Prostate gland (tissue), 2 donors: ENCODE measurements at regions not wholly inside any gene's neighbourhood (a gene's known extent, or its start where the extent isn't known, plus 50 kb on each side); places are given as distances from the start of the nearest gene placed in this dataset.
"Not testable (repeated sequence)": the region's sequence is repeated elsewhere in the genome, so short reads cannot be mapped to it uniquely, and the experiment has no call there.

Source experiments
- DNase-seq: peaks from one replicate; pipeline ENCODE4 v3.0.0-alpha.2; 2019; ENCODE audit warnings: low spot score
- H3K27ac ChIP-seq, 2 donors: fragments of 200-600 bp; sonication (generic); 2 replicates each; pipeline ENCODE4 v1.5.1; 2017 to 2019
- H3K27me3 ChIP-seq: fragments of 200-600 bp; sonication (generic); replicated peaks from 2 replicates; pipeline ENCODE4 v1.5.1; 2019; ENCODE audit not compliant: insufficient read depth
- H3K36me3 ChIP-seq, 2 donors: fragments of 200-600 bp; sonication (generic); 1 replicate in 1 of 2; 2 replicates in 1 of 2; pipeline versions ENCODE4 v1.5.1 to v1.8.1; 2017 to 2019
- H3K4me1 ChIP-seq: fragments of 200-600 bp; sonication (generic); replicated peaks from 2 replicates; pipeline ENCODE4 v1.5.1; 2019
- H3K4me3 ChIP-seq, 2 donors: fragments of 200-600 bp; sonication (generic); 2 replicates each; pipeline ENCODE4 v1.5.1; 2017 to 2019
- H3K9me3 ChIP-seq: fragments of 200-600 bp; sonication (generic); 2 replicates; pipeline ENCODE4 v1.5.1; 2017
- CTCF ChIP-seq, 4 experiments: fragments of 200-600 bp in 2 of 4; fragments of 450-650 bp in 2 of 4; sonication (generic) in 2 of 4; IDR thresholded peaks; 1 replicate in 3 of 4; 2 replicates in 1 of 4; pipeline ENCODE4 v1.5.1; 2016 to 2019; ENCODE audit warnings: antibody characterized with exemption in 4 of 4, mild to moderate bottlenecking in 2 of 4, moderate library complexity in 2 of 4
- POLR2A ChIP-seq: fragments of 450-650 bp; IDR thresholded peaks from one replicate; pipeline ENCODE4 v1.6.1; 2016; ENCODE audit warnings: antibody characterized with exemption, mild to moderate bottlenecking
- POLR2AphosphoS5 ChIP-seq: sonication (generic); formaldehyde crosslinking; IDR thresholded peaks from one replicate; pipeline ENCODE4 v1.6.1; 2017; ENCODE audit warnings: antibody characterized with exemption
- WGBS: methylation state at CpG from one replicate; pipeline ENCODE4 v1.1.5; 2018; 5-methylcytosine and 5-hydroxymethylcytosine counted together
- intact Hi-C: fragments of 100-400 bp; cut with DNase I; formaldehyde crosslinking; loops from one replicate; pipeline ENCODE4 v1.14.2; 2022

GRCh38 chr14:96718407-96718806 lies 78.8 kb upstream of the VRK1 start:
- no peak for DNase-seq
- Histone ChIP-seq H3K27ac (no peak overlapping the region), H3K4me3 (no peak overlapping the region), H3K9me3 (no peaks in the 10 kb centered on the region), H3K36me3 (no peaks in the 10 kb centered on the region), H3K27me3 (peaks cover 5% of the 10 kb centered on the region), H3K4me1 (no peaks in the 10 kb centered on the region)
- TF ChIP-seq POLR2AphosphoS5 (no peak), CTCF (IDR thresholded peaks at IDR 0.05) (no peak), POLR2A (no peak)
- WGBS, result 59% methylated on average over 4 of the region's 4 CpGs
- intact Hi-C loops, result no loop called here

GRCh38 chr14:96720702-96721101 lies 76.5 kb upstream of the VRK1 start:
- intact Hi-C loops, H3K27ac ChIP-seq, H3K4me3 ChIP-seq, H3K36me3 ChIP-seq, H3K4me1 ChIP-seq, H3K9me3 ChIP-seq, H3K27me3 ChIP-seq, DNase-seq: not testable (repeated sequence)
- 85% methylated on average over 6 of the region's 6 CpGs for whole genome bisulfite sequencing

GRCh38 chr14:96722736-96723135 lies 74.4 kb upstream of the VRK1 start:
- Histone ChIP-seq H3K4me3 (no peak overlapping the region), H3K9me3 (no peaks in the 10 kb centered on the region), H3K36me3 (no peaks in the 10 kb centered on the region), H3K4me1 (no peaks in the 10 kb centered on the region), H3K27me3 (no peaks in the 10 kb centered on the region), H3K27ac (no peak overlapping the region)
- TF ChIP-seq POLR2AphosphoS5 (no peak), POLR2A (no peak), CTCF (IDR thresholded peaks at IDR 0.05) (no peak)
- no peak for DNase-seq
- 71% methylated on average over 6 of the region's 6 CpGs for WGBS
- intact Hi-C loops, result no loop called here

GRCh38 chr14:96723946-96724345 lies 73.2 kb upstream of the VRK1 start:
- Histone ChIP-seq H3K9me3 (no peaks in the 10 kb centered on the region), H3K4me1 (no peaks in the 10 kb centered on the region), H3K36me3 (no peaks in the 10 kb centered on the region), H3K27ac (no peak overlapping the region), H3K27me3 (no peaks in the 10 kb centered on the region), H3K4me3 (no peak overlapping the region)
- DNase-seq, result no peak
- intact Hi-C loops, result no loop called here
- no peak for TF ChIP-seq CTCF (IDR thresholded peaks at IDR 0.05)
- no peak for TF ChIP-seq POLR2A
- TF ChIP-seq POLR2AphosphoS5, result no peak
- WGBS, result 96% methylated on average over 10 of the region's 10 CpGs

GRCh38 chr14:96725232-96725631 lies 72.0 kb upstream of the VRK1 start:
- Histone ChIP-seq H3K27ac (no peak overlapping the region), H3K4me3 (no peak overlapping the region), H3K36me3 (no peaks in the 10 kb centered on the region), H3K4me1 (no peaks in the 10 kb centered on the region), H3K27me3 (no peaks in the 10 kb centered on the region), H3K9me3 (no peaks in the 10 kb centered on the region)
- WGBS, result 89% methylated on average over 8 of the region's 8 CpGs
- intact Hi-C loops, result no loop called here
- no peak for DNase-seq
- TF ChIP-seq POLR2AphosphoS5, result no peak
- TF ChIP-seq POLR2A, result no peak
- TF ChIP-seq CTCF (IDR thresholded peaks at IDR 0.05), result no peak

- H3K4me1 ChIP-seq, result no peaks in the 10 kb centered on the region
- intact Hi-C loops, result no loop called here
- H3K27ac ChIP-seq, result no peak overlapping the region
- H3K36me3 ChIP-seq, result no peaks in the 10 kb centered on the region
- H3K27me3 ChIP-seq, result no peaks in the 10 kb centered on the region
- TF ChIP-seq POLR2A, result no peak
- TF ChIP-seq POLR2AphosphoS5, result no peak
- no peak for TF ChIP-seq CTCF (IDR thresholded peaks at IDR 0.05)
- H3K9me3 ChIP-seq, result no peaks in the 10 kb centered on the region
- H3K4me3 ChIP-seq, result no peak overlapping the region
- WGBS, result 87% methylated on average over 2 of the region's 2 CpGs
- DNase-seq, result no peak
These were observed 70.1 kb upstream of the VRK1 start for GRCh38 chr14:96727073-96727472.
